RKO (cell line): ENCODE measurements at regions not wholly inside any gene's neighbourhood (a gene's known extent, or its start where the extent isn't known, plus 50 kb on each side); places are given as distances from the start of the nearest gene placed in this dataset.

Experiments
- DNase-seq: peaks from one replicate; pipeline ENCODE4 v3.0.0-alpha.2; 2016; ENCODE audit warnings: low spot score

DNA sequence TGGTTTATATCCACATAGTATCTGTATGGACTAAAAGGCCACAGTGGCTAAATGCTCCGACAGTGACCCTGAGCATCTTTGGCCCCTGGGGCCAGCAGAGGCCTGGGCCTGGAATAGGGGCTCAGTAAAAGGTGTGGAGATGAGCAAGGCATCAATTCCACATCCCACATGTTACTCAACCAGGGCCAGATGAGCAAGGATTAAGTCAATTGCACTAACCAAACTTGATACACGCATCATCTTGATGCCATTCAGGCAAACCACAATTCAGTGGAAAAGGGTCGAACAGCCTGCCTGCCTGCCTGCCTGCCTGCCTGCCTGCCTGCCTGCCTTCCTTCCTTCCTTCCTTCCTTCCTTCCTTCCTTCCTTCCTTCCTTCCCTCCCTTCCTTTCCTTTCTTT lies 53.5 kb upstream of the DNAJA2 start:
- DNase-seq = peak; percentile 12

DNA sequence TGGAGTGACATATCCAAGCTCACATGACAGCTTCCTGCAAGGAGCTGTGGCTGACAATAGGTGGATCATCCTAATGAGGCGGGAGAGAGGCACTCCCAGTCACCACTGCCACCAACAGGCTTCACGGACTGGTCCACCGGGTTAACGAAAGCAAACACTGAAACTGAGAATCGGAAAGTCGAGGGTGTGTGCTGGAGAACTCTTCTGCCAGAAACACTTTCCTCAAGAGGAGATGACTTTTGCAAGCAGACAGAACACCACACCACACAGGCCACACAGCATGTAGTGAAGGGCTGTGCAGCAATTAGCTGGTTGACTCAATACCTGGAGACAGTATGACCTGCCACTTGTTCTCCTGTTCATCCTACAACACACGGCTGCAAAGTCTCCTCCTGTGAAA lies 53.0 kb upstream of the DNAJA2 start:
- no peak for DNase-seq

DNA sequence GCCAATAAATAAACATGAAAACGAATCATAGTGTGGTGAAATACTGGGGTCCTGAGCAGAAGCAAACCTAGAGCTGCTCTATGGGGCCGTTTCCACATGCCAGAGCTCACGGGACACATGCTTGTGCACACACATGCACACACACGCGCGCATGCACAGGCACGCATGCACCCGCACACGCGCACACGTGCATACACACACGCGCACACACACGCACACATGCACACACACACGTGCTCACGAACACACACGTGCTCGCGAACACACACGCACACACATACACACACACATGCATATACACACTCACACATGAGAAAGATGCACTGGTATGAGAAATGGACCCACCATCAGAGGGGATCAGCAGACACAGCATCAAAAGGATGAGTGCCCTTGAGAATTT lies 52.2 kb upstream of the DNAJA2 start:
- no peak for DNase-seq
